Adrenal gland (tissue), 5 donors: ENCODE measurements at regions not wholly inside any gene's neighbourhood (a gene's known extent, or its start where the extent isn't known, plus 50 kb on each side); places are given as distances from the start of the nearest gene placed in this dataset.

Experiments used
- POLR2A ChIP-seq, 2 donors: fragments of 450-650 bp; IDR thresholded peaks; one replicate each; pipeline ENCODE4 v1.6.1; 2017; ENCODE audit warnings: antibody characterized with exemption in 2 of 2, mild to moderate bottlenecking in 2 of 2, moderate library complexity in 1 of 2
- TF ChIP-seq, protein P1 (sequence below), 6 experiments: fragments of 450-650 bp in 4 of 6; fragments of 200-600 bp in 2 of 6; sonication (generic) in 1 of 6; IDR thresholded peaks; 1 replicate in 5 of 6; 2 replicates in 1 of 6; pipeline versions ENCODE4 v1.5.1 to v1.8.0; 2016 to 2021; ENCODE audit warnings: antibody characterized with exemption in 6 of 6, mild to moderate bottlenecking in 2 of 6, moderate library complexity in 1 of 6
- donor health status: DM: no; HTN: no; CAD: no.

DNA sequence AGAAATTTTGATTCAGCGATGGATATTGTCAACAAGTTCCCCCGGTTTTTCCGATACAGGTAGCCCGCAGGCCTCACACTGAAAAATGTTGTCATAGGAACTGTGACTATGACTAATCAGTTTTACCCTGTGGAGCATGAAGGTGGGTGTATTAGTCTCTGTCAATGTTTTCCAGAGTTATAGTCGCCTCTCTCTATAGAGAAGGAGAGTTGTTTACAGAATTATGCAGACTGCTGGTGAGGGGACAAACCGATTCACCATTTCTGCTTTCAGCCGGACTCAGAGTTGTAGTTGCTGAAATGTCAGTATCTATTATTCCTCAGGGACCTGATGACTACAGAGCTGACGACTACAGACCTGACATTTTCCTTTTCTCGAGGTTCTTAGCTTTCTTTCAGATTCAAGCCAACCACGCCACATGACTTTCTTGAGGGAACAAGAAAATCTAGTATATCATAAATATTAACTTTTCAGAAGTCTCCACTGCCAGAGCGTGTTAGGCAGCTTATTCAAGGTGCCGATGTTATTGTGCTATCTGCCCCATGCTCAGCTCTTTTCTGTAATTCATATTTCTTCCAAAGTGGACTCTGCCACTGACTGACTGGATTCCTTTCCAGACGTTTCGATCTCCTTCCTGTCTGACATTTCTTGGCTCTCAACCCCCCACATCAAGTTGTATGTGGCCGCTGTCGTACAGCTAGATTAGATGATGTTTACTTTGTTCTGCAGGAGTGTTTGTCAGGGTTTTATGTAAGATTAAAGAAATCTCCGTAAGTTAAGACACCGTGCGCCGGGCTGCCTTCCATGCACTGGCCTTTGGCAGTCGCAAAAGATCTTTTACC lies 178.1 kb downstream of the FGF1 start:
- TF ChIP-seq, protein P1, sequence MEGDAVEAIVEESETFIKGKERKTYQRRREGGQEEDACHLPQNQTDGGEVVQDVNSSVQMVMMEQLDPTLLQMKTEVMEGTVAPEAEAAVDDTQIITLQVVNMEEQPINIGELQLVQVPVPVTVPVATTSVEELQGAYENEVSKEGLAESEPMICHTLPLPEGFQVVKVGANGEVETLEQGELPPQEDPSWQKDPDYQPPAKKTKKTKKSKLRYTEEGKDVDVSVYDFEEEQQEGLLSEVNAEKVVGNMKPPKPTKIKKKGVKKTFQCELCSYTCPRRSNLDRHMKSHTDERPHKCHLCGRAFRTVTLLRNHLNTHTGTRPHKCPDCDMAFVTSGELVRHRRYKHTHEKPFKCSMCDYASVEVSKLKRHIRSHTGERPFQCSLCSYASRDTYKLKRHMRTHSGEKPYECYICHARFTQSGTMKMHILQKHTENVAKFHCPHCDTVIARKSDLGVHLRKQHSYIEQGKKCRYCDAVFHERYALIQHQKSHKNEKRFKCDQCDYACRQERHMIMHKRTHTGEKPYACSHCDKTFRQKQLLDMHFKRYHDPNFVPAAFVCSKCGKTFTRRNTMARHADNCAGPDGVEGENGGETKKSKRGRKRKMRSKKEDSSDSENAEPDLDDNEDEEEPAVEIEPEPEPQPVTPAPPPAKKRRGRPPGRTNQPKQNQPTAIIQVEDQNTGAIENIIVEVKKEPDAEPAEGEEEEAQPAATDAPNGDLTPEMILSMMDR (IDR thresholded peaks at IDR 0.05): no peak
- TF ChIP-seq POLR2A (IDR thresholded peaks at IDR 0.05): no peak
